HG03469 (cell line): ENCODE measurements at regions not wholly inside any gene's neighbourhood (a gene's known extent, or its start where the extent isn't known, plus 50 kb on each side); places are given as distances from the start of the nearest gene placed in this dataset.
"Not testable (repeated sequence)": the region's sequence is repeated elsewhere in the genome, so short reads cannot be mapped to it uniquely, and the experiment has no call there.

Experiments used
- ATAC-seq: cut with Tn5 transposase; IDR thresholded peaks from one replicate; pipeline ENCODE4 v1.9.1; 2021; ENCODE audit warnings: mild to moderate bottlenecking, moderate library complexity, moderate number of reproducible peaks; ENCODE audit not compliant: unreplicated experiment

GRCh38 chr3:20747741-20748140, 561.7 kb upstream of the SGO1 start:
- ATAC-seq, result no peak

GRCh38 chr3:20743553-20744321, 557.7 kb upstream of the SGO1 start:
- no peak for ATAC-seq

- ATAC-seq, result no peak
Measured at GRCh38 chr3:20742903-20743552, 557.0 kb upstream of the SGO1 start.

GRCh38 chr3:20741381-20741780, 555.4 kb upstream of the SGO1 start:
- ATAC-seq, result no peak

GRCh38 chr3:20739814-20740213, 553.8 kb upstream of the SGO1 start:
- no peak for ATAC-seq

- no peak for ATAC-seq
Measured at GRCh38 chr3:20736287-20736852, 550.4 kb upstream of the SGO1 start.

- ATAC-seq, result no peak
Measured at GRCh38 chr3:20729185-20729584, 543.2 kb upstream of the SGO1 start.

- no peak for ATAC-seq
Measured at GRCh38 chr3:20726786-20727185, 540.8 kb upstream of the SGO1 start.

GRCh38 chr3:20724241-20724640, 538.2 kb upstream of the SGO1 start:
- no peak for ATAC-seq

- ATAC-seq, result not testable (repeated sequence)
Measured at GRCh38 chr3:20716425-20716824, 530.4 kb upstream of the SGO1 start.

GRCh38 chr3:20701641-20702040, 515.6 kb upstream of the SGO1 start:
- ATAC-seq, result no peak

GRCh38 chr3:20700714-20701113, 514.7 kb upstream of the SGO1 start:
- no peak for ATAC-seq

GRCh38 chr3:20698896-20699295, 512.9 kb upstream of the SGO1 start:
- no peak for ATAC-seq

GRCh38 chr3:20696388-20697150, 510.6 kb upstream of the SGO1 start:
- no peak for ATAC-seq

GRCh38 chr3:20692675-20693074, 506.7 kb upstream of the SGO1 start:
- ATAC-seq, result no peak

GRCh38 chr3:20683910-20684309, 497.9 kb upstream of the SGO1 start:
- ATAC-seq, result no peak

GRCh38 chr3:20682573-20682972, 496.6 kb upstream of the SGO1 start:
- no peak for ATAC-seq

GRCh38 chr3:20680990-20681628, 495.1 kb upstream of the SGO1 start:
- ATAC-seq, result no peak

GRCh38 chr3:20673866-20674265, 487.9 kb upstream of the SGO1 start:
- ATAC-seq, result no peak

- no peak for ATAC-seq
Measured at GRCh38 chr3:20669675-20670074, 483.7 kb upstream of the SGO1 start.

- no peak for ATAC-seq
Measured at GRCh38 chr3:20669184-20669583, 483.2 kb upstream of the SGO1 start.
